ENCODE measurements at regions not wholly inside any gene's neighbourhood (a gene's known extent, or its start where the extent isn't known, plus 50 kb on each side); places are given as distances from the start of the nearest gene placed in this dataset.
A peak's percentile ranks its signal among the peaks of the same experiment; 100 is the strongest.

- H3K4me3 ChIP-seq (replicated peaks in 1 of 3; ENCODE audit: low read depth in 2 of 3, low read length in 3 of 3), result no peak overlapping the region
- TF ChIP-seq, protein P1, sequence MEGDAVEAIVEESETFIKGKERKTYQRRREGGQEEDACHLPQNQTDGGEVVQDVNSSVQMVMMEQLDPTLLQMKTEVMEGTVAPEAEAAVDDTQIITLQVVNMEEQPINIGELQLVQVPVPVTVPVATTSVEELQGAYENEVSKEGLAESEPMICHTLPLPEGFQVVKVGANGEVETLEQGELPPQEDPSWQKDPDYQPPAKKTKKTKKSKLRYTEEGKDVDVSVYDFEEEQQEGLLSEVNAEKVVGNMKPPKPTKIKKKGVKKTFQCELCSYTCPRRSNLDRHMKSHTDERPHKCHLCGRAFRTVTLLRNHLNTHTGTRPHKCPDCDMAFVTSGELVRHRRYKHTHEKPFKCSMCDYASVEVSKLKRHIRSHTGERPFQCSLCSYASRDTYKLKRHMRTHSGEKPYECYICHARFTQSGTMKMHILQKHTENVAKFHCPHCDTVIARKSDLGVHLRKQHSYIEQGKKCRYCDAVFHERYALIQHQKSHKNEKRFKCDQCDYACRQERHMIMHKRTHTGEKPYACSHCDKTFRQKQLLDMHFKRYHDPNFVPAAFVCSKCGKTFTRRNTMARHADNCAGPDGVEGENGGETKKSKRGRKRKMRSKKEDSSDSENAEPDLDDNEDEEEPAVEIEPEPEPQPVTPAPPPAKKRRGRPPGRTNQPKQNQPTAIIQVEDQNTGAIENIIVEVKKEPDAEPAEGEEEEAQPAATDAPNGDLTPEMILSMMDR (IDR thresholded peaks at IDR 0.05), result no peak
- H3K27ac ChIP-seq (ENCODE audit: low read depth in 1 of 2, low read length in 2 of 2), result no peak overlapping the region
- H3K27me3 Mint-ChIP-seq (ENCODE audit: low read depth in 3 of 3), result peaks cover 0 to 3% (median 2%) of the 10 kb centered on the region in 3 donors
- H3K4me1 Mint-ChIP-seq, result peaks cover 6% of the 10 kb centered on the region
- WGBS (ENCODE audit: insufficient coverage), result 0% methylated on average over 1 of the region's 2 CpGs
- no peaks in the 10 kb centered on the region for H3K9me3 ChIP-seq (replicated peaks in 1 of 2; ENCODE audit: control insufficient read depth in 1 of 2, insufficient read depth in 1 of 2, low read length in 2 of 2)
- H3K4me3 Mint-ChIP-seq, result peak overlapping the region in 1 of 2 donors; percentile 7
- intact Hi-C loops (cut with micrococcal nuclease), result no loop called here
- no peak for DNase-seq
- no peaks in the 10 kb centered on the region for H3K27me3 ChIP-seq (ENCODE audit: control insufficient read depth in 2 of 2, insufficient read depth in 2 of 2, low read length in 2 of 2)
- no peak overlapping the region for H3K27ac Mint-ChIP-seq
- no peaks in the 10 kb centered on the region for H3K36me3 Mint-ChIP-seq
- H3K9ac ChIP-seq (ENCODE audit: insufficient read depth, low read length, poor library complexity, severe bottlenecking), result no peak overlapping the region
- no peaks in the 10 kb centered on the region for H3K36me3 ChIP-seq (replicated peaks in 1 of 2; ENCODE audit: control insufficient read depth in 1 of 2, insufficient read depth in 2 of 2, low read length in 2 of 2)
- H3K9me3 Mint-ChIP-seq, result peaks cover 0 to 2% (median 0%) of the 10 kb centered on the region in 7 donors
- H3K4me1 ChIP-seq (ENCODE audit: control insufficient read depth in 1 of 2, insufficient read depth in 2 of 2, low read length in 2 of 2), result no peaks in the 10 kb centered on the region
- no peaks in the 10 kb centered on the region for H3K79me2 ChIP-seq (ENCODE audit: insufficient read depth, low read length)
- no peak overlapping the region for H2AFZ ChIP-seq (ENCODE audit: insufficient read depth, low read depth, low read length, poor library complexity, severe bottlenecking)
- no peak overlapping the region for H3K4me2 ChIP-seq (replicated peaks; ENCODE audit: extremely low read depth, low read length, poor library complexity, severe bottlenecking)
- no peaks in the 10 kb centered on the region for H4K20me1 ChIP-seq (ENCODE audit: insufficient read depth, low read length)
Measured at GRCh38 chr5:124519396-124519795, 227.0 kb downstream of the ZNF608 start.

DNA sequence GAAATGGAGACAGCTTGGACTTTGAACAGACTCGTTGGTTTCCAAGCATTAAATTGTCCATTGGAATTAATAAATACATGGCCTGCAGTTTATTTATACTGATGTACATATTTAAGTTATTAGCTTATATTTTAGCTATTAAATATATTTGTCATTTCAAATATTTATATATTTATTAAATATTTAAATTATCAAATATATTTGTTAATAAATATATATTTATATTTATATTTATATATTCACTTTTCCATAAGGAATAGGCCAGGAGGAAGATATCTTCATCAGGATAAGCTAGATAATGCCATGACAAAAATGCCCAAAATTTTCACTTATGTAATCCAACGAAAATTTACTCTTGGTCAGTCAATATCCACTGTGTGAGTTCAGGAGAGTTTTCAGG lies 229.9 kb downstream of the ZNF608 start:
- Histone ChIP-seq H3K4me2 (replicated peaks; ENCODE audit: extremely low read depth, low read length, poor library complexity, severe bottlenecking) (no peak overlapping the region), H3K79me2 (ENCODE audit: insufficient read depth, low read length) (no peaks in the 10 kb centered on the region), H3K4me3 (replicated peaks in 1 of 3; ENCODE audit: low read depth in 2 of 3, low read length in 3 of 3) (no peak overlapping the region), H2AFZ (ENCODE audit: insufficient read depth, low read depth, low read length, poor library complexity, severe bottlenecking) (no peak overlapping the region), H4K20me1 (ENCODE audit: insufficient read depth, low read length) (no peaks in the 10 kb centered on the region), H3K9me3 (replicated peaks in 1 of 2; ENCODE audit: control insufficient read depth in 1 of 2, insufficient read depth in 1 of 2, low read length in 2 of 2) (no peaks in the 10 kb centered on the region), H3K9ac (ENCODE audit: insufficient read depth, low read length, poor library complexity, severe bottlenecking) (no peak overlapping the region), H3K36me3 (replicated peaks in 1 of 2; ENCODE audit: control insufficient read depth in 1 of 2, insufficient read depth in 2 of 2, low read length in 2 of 2) (no peaks in the 10 kb centered on the region), H3K27me3 (ENCODE audit: control insufficient read depth in 2 of 2, insufficient read depth in 2 of 2, low read length in 2 of 2) (no peaks in the 10 kb centered on the region), H3K27ac (ENCODE audit: low read depth in 1 of 2, low read length in 2 of 2) (no peak overlapping the region), H3K4me1 (ENCODE audit: control insufficient read depth in 1 of 2, insufficient read depth in 2 of 2, low read length in 2 of 2) (no peaks in the 10 kb centered on the region)
- no peak for DNase-seq
- TF ChIP-seq, protein P1 (IDR thresholded peaks at IDR 0.05), result no peak
- 80% methylated on average over 1 of the region's 2 CpGs for WGBS (ENCODE audit: insufficient coverage)
- intact Hi-C loops (cut with micrococcal nuclease), result no loop called here
- Mint-ChIP-seq H3K27ac (no peak overlapping the region), H3K36me3 (no peaks in the 10 kb centered on the region), H3K9me3 (peaks cover 0 to 2% (median 0%) of the 10 kb centered on the region in 7 donors), H3K4me3 (no peak overlapping the region), H3K27me3 (ENCODE audit: low read depth in 3 of 3) (peaks cover 0 to 2% (median 0%) of the 10 kb centered on the region in 3 donors), H3K4me1 (peaks cover 6% of the 10 kb centered on the region)

Measured in CD14-positive monocyte (primary cell).